ENCODE measurements at regions not wholly inside any gene's neighbourhood (a gene's known extent, or its start where the extent isn't known, plus 50 kb on each side); places are given as distances from the start of the nearest gene placed in this dataset.
"Not testable (repeated sequence)": the region's sequence is repeated elsewhere in the genome, so short reads cannot be mapped to it uniquely, and the experiment has no call there.

DNA sequence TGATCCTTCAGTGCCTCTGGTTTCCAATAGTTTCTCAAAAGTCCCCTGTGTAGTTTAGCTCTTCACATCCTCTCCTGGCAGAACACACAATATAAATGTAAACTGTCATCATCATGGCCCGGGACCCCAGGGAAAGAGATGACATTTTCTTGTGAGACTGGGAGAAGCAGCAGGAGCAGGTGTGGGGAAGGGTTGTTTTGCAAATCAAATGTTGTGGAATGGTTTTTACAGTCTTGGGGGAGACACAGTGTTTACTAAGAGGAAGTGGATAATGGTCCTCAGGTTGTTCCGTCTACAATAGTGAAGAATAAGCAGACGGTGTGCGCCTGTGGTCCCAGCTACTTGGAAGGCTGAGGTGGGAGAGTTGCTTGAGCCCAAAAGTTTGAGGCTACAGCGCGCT lies 159.1 kb downstream of the SEC23IP start:
- DNase-seq, result no peak

DNA sequence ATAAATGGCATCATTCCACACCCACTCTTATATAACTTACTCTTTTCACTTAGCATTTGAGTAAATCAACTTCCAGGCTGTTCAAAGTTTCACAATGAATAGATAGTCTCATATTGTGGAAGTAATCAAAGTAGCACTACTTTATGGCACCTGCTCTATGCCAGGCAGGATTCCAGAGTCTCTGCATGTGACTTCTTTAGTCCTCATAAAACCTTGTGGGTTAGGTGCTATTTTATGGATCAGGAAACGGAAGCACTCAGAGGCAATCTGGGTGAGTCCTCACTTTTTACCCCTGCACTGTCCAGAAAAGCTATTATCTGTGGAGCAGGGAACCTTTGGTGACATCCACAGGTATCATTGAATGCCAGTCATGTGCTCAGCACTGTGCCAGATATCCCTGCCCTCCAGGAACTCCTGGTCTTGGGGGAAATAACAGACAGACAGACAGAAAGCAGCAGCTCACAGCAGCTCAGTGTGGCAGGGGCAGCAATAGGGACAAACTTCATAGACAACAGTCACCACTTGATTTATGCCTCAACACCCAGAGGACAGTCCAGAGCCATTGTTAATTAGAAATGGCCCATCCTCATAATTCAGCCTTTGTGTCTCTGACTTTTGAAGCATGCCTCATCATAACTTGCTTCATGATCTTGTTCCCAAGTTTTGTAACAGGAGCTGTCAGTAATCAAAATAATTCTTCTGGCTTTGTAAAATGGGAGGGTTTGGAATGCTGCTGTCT lies 160.6 kb downstream of the SEC23IP start:
- no peak for DNase-seq

GRCh38 chr10:120059790-120060189 lies 167.3 kb downstream of the SEC23IP start:
- DNase-seq, result not testable (repeated sequence)

GRCh38 chr10:120067427-120067826 lies 174.9 kb downstream of the SEC23IP start:
- DNase-seq, result no peak

DNA sequence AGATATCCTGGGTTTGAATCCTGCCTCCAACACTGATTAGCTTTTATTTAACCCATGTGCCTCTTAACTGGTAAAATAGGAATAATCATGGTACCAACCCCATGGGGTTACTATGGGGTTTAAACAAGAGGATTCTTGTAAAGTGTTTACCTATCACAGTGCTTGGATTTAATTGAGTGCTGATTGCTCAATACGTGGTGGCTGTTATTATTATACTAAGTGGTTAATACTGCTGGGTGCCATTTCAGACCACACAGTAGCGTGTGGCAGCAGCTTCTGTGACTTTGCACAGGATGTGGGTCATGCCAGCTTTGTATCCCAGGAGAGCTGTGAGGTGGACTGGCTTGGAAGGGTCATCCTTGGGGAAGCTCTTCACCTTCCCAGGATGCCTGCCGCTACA lies 177.2 kb downstream of the SEC23IP start:
- peak; percentile 22 for DNase-seq

DNA sequence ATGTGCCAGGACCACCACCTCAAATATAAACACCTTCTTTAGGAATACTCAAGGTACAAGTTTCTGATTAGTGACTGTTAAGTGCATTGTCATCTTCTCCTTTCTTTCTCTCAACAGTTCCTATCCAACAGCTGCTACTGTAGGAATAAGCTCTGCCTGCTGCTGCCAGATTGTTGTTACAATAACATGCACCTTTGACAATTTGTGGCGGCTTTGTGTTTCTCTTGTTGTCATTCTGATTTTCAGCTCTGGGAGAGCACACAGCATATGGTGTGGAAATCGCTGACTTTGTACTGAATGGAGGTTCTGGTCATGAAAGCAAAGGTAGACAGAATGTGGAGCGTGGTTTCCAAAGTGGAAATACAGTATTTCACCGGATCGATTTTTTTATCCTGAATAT lies 182.8 kb downstream of the SEC23IP start:
- peak; percentile 10 for DNase-seq

DNA sequence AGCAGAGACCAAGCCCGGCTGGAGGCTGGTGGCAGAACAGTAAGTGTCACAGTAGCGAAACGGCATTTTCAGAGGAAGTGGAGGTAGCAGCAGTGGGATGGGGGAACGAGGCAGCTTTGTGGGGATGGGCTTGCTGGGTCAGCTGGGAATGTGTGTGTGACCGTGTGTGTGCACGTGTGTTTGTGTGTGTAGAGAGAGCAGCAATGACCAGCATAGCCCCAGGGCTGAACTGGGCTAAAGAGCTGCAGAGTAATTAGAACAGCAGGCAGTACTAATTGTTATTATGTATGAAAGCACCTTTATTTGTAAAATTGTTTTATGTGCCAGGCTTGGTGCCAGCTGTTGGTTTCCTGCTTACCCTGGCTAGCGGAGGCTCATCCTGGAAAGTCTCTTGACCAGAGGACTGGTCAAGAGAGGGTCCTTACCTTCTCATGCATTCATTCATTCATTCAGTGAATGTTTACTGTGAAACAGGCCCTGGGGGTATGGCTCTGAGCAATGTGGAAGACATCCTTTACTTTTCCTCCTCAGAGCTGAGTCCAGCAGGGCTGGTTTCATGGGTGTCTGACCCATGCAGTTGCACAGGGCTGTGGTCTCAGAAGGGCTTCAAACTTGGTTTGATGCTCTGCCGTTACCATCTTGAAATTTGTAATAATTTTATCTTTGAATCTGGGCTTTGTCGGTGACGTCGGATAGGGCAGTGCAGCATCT lies 184.6 kb downstream of the SEC23IP start:
- DNase-seq, result peak; percentile 94

- peak; percentile 93 for DNase-seq
Measured at GRCh38 chr10:120077707-120078492, 185.4 kb downstream of the SEC23IP start.

- DNase-seq, result no peak
Measured at GRCh38 chr10:120085096-120085796, 192.7 kb downstream of the SEC23IP start.

DNA sequence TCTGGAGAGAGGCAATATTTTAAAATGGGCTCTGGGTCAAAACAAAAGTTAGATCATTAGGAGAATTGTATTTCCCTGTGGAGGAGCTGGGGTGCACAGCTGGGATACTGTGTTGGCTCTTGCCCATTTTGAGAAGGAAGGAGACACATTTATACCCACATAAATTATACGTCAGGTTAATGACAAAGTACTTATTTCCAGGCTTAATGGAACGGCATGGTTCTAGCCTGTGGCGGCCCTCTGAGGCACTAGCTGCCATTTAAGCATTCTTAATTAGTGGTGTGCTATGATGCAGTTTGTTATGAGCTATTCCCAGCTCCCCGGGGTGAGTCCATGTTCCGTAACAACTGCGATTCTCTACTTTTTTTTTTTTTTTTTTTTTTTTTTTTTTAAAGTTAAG lies 193.5 kb downstream of the SEC23IP start:
- no peak for DNase-seq

GRCh38 chr10:120087109-120087508 lies 194.6 kb downstream of the SEC23IP start:
- no peak for DNase-seq

DNA sequence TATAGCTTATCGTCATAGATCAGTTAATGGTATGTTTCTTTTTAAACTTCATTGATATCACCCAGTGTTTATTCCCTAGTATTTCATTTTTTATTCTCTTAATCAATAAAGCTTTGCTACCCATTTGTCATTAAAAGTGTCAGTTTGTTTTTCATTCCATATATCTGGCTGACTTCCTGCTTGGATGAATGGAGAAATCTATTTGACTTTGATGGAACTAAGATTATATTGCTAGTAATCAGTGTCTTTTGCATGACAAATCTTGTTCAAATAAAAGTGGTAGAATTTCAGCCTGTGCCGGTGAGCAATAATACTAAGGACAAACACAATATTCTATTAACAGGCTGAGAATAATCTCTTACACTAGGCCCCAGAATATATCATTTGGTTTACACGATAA lies 203.3 kb downstream of the SEC23IP start:
- peak; percentile 24 for DNase-seq

GRCh38 chr10:120097766-120098165 lies 205.2 kb downstream of the SEC23IP start:
- DNase-seq, result no peak

DNA sequence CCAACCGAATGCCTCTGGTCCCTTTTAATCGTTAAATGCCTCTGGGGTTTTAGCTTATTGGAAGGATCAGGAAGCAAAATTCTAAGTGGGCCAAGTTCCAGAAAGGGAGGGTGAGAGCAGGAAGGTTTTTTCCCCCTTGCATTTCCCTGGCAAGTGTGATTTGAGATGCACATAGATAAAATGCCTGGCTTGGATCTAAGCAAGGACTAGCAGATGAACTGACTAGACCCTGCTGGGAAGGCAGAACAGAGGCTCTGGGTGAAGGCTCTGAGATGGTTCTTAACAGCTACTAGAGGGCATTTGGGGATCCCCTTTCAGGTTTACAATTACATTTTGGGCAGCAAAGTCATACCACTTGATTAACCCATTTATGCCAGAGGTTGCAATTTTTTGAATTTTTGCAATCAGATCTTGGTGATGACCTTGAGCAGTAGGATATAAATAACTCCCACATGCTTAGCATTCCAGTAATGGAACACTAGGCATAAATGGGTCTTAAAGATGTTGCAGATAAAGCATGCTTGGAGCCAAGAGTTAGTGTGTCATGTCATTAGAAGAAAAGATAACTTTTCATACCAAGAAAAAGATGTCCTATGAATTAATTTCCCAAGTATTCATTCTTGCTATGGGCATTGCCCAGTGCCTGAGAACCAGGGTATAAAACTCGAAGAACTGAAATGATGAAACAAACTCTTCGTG lies 205.9 kb downstream of the SEC23IP start:
- DNase-seq, result no peak

GRCh38 chr10:120103738-120104560 lies 211.4 kb downstream of the SEC23IP start:
- no peak for DNase-seq

DNA sequence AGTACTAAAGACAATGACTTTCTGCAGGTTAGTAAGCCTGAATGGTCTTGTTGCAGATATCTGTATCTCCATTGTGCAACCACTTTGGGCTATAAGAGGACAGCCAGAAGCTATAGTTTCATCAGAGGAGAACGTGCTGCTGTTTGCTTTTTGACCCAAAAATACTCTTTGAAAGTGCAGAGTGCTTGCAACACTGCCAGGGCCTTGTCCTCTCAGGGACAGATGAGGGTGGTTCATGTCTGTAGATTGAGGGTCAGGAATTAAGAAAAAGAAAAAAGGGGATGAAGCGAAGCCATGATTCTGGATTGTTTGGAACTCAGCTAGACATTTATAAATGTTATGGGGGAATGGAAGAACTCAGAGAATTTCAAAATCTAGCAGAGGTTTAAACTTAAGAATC lies 212.5 kb downstream of the SEC23IP start:
- no peak for DNase-seq

DNA sequence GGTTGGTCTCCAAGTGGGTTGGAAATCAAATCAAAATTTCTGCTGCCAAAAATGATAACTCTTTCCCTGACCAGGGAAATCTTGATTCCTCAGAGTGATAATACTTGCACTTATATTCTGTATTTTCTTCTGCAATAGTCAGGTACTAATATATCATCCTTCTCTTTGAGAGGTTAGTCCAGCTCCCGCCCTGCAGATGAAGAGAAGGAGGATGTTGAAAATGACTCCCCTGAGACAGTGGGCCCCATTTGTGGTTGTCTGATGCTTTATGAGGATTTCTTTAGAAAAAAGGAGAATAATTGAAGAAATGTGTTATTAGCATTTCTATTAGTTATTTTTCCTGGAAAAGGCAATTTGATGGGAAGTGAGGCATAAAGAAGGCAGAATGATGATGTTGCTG lies 213.0 kb downstream of the SEC23IP start:
- DNase-seq, result no peak

DNA sequence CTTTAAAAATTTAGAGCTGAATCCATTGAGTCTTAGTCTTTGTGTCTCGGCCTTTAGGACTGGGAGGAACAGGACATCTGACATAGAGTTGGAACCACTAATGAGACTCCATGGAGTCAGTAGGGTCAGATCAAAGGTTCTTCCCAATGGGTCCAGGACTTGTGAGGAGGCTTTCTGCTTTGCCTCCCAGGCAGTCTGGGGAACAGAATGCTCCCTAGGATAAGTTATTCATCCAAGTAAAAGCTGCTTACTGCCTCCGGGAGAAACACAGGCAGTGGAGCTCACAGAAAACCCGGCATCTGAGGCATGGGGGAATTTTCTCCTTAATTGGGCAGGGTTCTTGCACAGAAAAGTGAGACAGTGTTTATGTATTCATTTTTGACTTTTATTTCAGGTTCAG lies 216.4 kb downstream of the SEC23IP start:
- no peak for DNase-seq

GRCh38 chr10:120109725-120110124 lies 217.2 kb downstream of the SEC23IP start:
- not testable (repeated sequence) for DNase-seq

GRCh38 chr10:120110196-120110595 lies 217.7 kb downstream of the SEC23IP start:
- DNase-seq, result no peak

GRCh38 chr10:120111628-120112027 lies 219.1 kb downstream of the SEC23IP start:
- no peak for DNase-seq

GRCh38 chr10:120112809-120113208 lies 220.3 kb downstream of the SEC23IP start:
- no peak for DNase-seq
